Adipocyte (in vitro differentiated cells): ENCODE measurements at regions not wholly inside any gene's neighbourhood (a gene's known extent, or its start where the extent isn't known, plus 50 kb on each side); places are given as distances from the start of the nearest gene placed in this dataset.

Experiments
- DNase-seq: peaks from one replicate; pipeline ENCODE4 v3.0.0-alpha.2; 2015; ENCODE audit warnings: low read depth
- H3K27me3 ChIP-seq: replicated peaks from 2 replicates; pipeline ENCODE4 v1.7.0; 2013; ENCODE audit warnings: mild to moderate bottlenecking, low read length, moderate library complexity; ENCODE audit not compliant: control insufficient read depth, insufficient read depth
- H3K36me3 ChIP-seq: 2 replicates; pipeline ENCODE4 v1.7.0; 2013; ENCODE audit warnings: low read length, mild to moderate bottlenecking, moderate library complexity; ENCODE audit not compliant: control insufficient read depth, insufficient read depth, severe bottlenecking
- H3K4me1 ChIP-seq: 2 replicates; pipeline ENCODE4 v1.7.0; 2013; ENCODE audit warnings: mild to moderate bottlenecking, low read length, moderate library complexity; ENCODE audit not compliant: control insufficient read depth, insufficient read depth
- H3K4me3 ChIP-seq: 2 replicates; pipeline ENCODE4 v1.7.0; 2013; ENCODE audit warnings: mild to moderate bottlenecking, low read length, moderate library complexity
- H3K9ac ChIP-seq: 2 replicates; pipeline ENCODE4 v1.7.0; 2013; ENCODE audit warnings: mild to moderate bottlenecking, low read length, moderate library complexity
- H3K9me3 ChIP-seq: 2 replicates; pipeline ENCODE4 v1.7.0; 2013; ENCODE audit warnings: mild to moderate bottlenecking, low read length, moderate library complexity; ENCODE audit not compliant: control insufficient read depth

DNA sequence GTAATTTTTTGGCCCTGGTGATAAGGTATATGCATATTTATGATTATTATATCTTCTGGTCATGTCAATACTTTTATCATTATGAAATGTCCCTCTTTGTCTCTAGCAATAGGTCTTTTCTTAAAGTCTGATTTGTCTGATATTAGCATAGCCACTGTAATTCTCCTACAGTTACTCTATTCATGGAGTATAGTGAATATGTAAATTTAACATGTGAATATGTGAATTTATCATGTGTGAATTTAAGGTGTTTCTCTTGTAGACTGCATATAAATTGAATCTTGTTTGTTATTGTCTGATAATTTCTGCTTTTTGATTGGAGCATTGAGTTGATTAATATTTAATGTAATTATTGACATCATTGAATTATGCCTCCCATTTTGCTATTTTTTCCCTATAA lies 259.4 kb downstream of the HRH4 start:
- no peak overlapping the region for H3K9ac ChIP-seq
- no peak for DNase-seq

GRCh38 chr18:24721388-24721787 lies 261.0 kb downstream of the HRH4 start:
- Histone ChIP-seq H3K36me3 (no peaks in the 10 kb centered on the region), H3K9ac (no peak overlapping the region), H3K4me1 (no peaks in the 10 kb centered on the region), H3K27me3 (no peaks in the 10 kb centered on the region), H3K9me3 (no peaks in the 10 kb centered on the region), H3K4me3 (no peak overlapping the region)
- DNase-seq: no peak

More for the DNA sequence above, 259.4 kb downstream of the HRH4 start:
- Histone ChIP-seq H3K4me1 (no peaks in the 10 kb centered on the region), H3K27me3 (no peaks in the 10 kb centered on the region), H3K36me3 (no peaks in the 10 kb centered on the region), H3K4me3 (no peak overlapping the region), H3K9me3 (no peaks in the 10 kb centered on the region)

GRCh38 chr18:24725644-24726415 lies 265.4 kb downstream of the HRH4 start:
- no peaks in the 10 kb centered on the region for H3K9me3 ChIP-seq
- H3K27me3 ChIP-seq: no peaks in the 10 kb centered on the region
- no peak for DNase-seq
- H3K36me3 ChIP-seq: no peaks in the 10 kb centered on the region
- H3K4me1 ChIP-seq: peaks cover 5% of the 10 kb centered on the region
- no peak overlapping the region for H3K9ac ChIP-seq
- H3K4me3 ChIP-seq: no peak overlapping the region

GRCh38 chr18:24726727-24727492 lies 266.5 kb downstream of the HRH4 start:
- Histone ChIP-seq H3K27me3 (no peaks in the 10 kb centered on the region), H3K9me3 (no peaks in the 10 kb centered on the region), H3K36me3 (no peaks in the 10 kb centered on the region), H3K4me1 (peaks cover 11% of the 10 kb centered on the region), H3K9ac (peak overlapping the region; percentile 64), H3K4me3 (peak overlapping the region; percentile 80)
- peak; percentile 89 for DNase-seq

GRCh38 chr18:24727685-24728084 lies 267.2 kb downstream of the HRH4 start:
- DNase-seq: no peak
- no peaks in the 10 kb centered on the region for H3K27me3 ChIP-seq
- H3K36me3 ChIP-seq: no peaks in the 10 kb centered on the region
- H3K9me3 ChIP-seq: no peaks in the 10 kb centered on the region
- no peak overlapping the region for H3K4me3 ChIP-seq
- H3K4me1 ChIP-seq: peaks cover 11% of the 10 kb centered on the region
- no peak overlapping the region for H3K9ac ChIP-seq

DNA sequence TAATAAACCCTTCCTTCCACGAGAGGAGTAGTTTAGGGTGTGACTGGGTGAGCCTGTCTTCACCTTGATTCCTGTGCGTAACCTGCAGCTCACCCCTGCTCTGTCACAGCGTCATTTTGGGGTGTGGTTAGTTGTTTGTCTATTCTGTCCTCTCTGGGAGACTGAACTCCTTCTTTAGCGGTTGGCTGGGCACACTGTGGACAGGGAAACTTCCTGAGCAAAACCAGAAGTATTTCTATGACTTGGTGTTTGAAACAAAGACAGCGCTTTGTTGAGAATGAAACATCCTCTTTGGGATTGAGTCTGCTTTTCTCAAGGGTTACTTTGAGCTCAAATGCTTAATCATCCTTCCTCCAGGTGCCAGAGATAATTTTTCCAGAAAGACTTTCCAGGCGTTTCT lies 270.7 kb downstream of the HRH4 start:
- H3K27me3 ChIP-seq: no peaks in the 10 kb centered on the region
- no peak for DNase-seq
- H3K36me3 ChIP-seq: no peaks in the 10 kb centered on the region
- no peak overlapping the region for H3K4me3 ChIP-seq
- H3K4me1 ChIP-seq: peaks cover 13% of the 10 kb centered on the region
- no peaks in the 10 kb centered on the region for H3K9me3 ChIP-seq
- H3K9ac ChIP-seq: no peak overlapping the region

DNA sequence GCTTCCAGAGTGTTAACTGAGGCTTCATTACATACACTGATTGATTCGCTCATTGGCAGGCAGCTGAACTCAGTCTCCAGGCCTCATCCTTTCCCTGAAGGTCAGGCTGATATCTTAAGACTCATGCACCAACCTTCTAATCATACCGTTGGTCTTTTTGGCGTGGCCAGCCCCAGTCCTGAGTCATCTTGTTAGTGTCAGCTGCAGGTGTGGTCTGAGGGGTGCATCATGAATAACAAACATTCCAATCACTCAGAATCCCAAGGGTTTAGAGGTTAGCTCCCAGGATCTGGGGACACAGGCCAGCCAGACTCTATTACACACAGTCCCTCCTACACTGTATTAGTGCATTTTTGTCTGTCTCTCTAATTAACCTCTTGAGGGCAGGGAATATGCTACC lies 271.5 kb downstream of the HRH4 start:
- no peak overlapping the region for H3K9ac ChIP-seq
- H3K9me3 ChIP-seq: no peaks in the 10 kb centered on the region
- no peaks in the 10 kb centered on the region for H3K27me3 ChIP-seq
- H3K36me3 ChIP-seq: no peaks in the 10 kb centered on the region
- peaks cover 20% of the 10 kb centered on the region for H3K4me1 ChIP-seq
- DNase-seq: no peak
- no peak overlapping the region for H3K4me3 ChIP-seq

DNA sequence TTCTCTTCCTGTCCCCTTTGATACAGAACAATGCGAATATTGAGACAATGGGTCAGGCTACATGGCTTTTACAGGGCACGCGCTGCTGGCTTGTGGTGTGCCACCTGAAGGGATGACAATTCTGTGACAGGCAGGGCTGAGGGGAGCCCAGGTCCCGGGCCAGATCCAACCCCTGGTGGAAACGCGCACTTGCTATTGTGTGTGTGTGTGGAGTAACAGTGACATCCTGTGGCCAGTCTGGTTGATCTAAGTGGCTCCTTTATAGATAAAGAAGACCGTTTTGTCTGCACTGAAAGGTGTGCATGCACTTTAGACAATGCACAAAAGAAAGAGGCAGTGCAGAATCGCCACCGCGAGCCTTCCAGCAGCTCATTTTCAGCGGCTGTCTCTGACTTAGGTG lies 273.6 kb downstream of the HRH4 start:
- Histone ChIP-seq H3K27me3 (no peaks in the 10 kb centered on the region), H3K36me3 (no peaks in the 10 kb centered on the region), H3K4me3 (no peak overlapping the region), H3K9me3 (no peaks in the 10 kb centered on the region), H3K9ac (no peak overlapping the region), H3K4me1 (peaks cover 21% of the 10 kb centered on the region)
- DNase-seq: no peak

- no peak for DNase-seq
- Histone ChIP-seq H3K4me3 (no peak overlapping the region), H3K27me3 (no peaks in the 10 kb centered on the region), H3K9ac (no peak overlapping the region), H3K4me1 (peaks cover 21% of the 10 kb centered on the region), H3K36me3 (no peaks in the 10 kb centered on the region), H3K9me3 (no peaks in the 10 kb centered on the region)
Observed at GRCh38 chr18:24735624-24736231, 275.3 kb downstream of the HRH4 start.

DNA sequence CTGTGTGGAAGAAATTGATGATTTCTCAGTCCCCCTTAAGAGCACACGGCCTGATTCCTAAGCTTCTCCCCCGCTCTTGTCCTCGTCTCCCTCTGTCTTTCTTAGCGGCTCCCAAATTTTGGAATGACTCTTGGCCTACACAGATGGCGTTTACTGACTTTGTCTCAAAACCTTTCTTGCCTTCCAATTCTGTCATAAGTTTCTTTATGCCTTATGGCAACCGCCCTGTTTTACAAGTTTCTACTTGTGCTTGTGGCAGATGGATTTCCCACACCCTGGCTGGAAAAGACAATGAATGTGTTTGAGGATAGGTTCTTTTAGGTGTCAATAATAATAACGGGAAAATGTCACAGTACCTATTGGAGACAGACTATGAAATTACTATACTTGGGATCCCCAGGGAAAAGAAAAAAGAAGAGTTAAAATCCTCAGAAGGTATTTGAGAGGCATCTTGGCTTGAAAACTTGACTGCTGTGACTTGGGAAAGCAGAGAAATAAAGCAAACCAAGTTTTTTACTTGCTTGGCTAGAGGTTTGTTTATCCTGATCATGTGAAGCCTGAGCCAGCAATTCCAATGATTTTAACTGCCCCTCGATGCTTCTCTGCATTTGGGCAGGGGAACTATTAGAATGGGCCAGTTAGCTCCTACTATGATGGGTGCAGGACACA lies 276.4 kb downstream of the HRH4 start:
- no peaks in the 10 kb centered on the region for H3K9me3 ChIP-seq
- H3K4me1 ChIP-seq: peaks cover 19% of the 10 kb centered on the region
- no peak overlapping the region for H3K9ac ChIP-seq
- H3K27me3 ChIP-seq: no peaks in the 10 kb centered on the region
- no peak overlapping the region for H3K4me3 ChIP-seq
- H3K36me3 ChIP-seq: no peaks in the 10 kb centered on the region
- DNase-seq: no peak

DNA sequence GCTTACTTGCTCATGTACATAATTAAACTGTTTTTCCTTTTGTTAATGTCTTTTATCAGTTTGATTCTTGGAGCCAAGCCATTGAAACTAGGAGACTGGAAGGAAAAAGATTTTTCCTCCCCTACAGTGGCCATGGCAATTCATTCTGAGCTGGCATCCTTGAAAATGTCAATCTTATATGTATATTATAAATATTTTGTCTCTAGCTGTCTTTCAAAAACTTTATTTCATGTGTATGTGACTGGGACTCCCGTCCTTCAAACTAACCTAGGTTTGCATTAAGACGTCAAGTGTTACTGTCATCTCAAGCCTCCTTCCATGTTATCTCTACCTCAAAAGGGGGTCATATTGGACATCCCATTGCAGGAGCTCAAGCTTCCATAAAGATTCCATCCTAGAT lies 280.4 kb downstream of the HRH4 start:
- H3K9ac ChIP-seq: no peak overlapping the region
- H3K4me1 ChIP-seq: peaks cover 39% of the 10 kb centered on the region
- DNase-seq: no peak

More for the DNA sequence above, 280.4 kb downstream of the HRH4 start:
- no peaks in the 10 kb centered on the region for H3K27me3 ChIP-seq
- no peaks in the 10 kb centered on the region for H3K9me3 ChIP-seq
- no peak overlapping the region for H3K4me3 ChIP-seq
- H3K36me3 ChIP-seq: no peaks in the 10 kb centered on the region
